Germinal center (tissue), 1 donor: ENCODE measurements at regions not wholly inside any gene's neighbourhood (a gene's known extent, or its start where the extent isn't known, plus 50 kb on each side); places are given as distances from the start of the nearest gene placed in this dataset.

ENCODE experiments used
- DNase-seq: peaks from one replicate; pipeline ENCODE4 v3.0.0; 2012; ENCODE audit warnings: mixed read lengths, low spot score

DNA sequence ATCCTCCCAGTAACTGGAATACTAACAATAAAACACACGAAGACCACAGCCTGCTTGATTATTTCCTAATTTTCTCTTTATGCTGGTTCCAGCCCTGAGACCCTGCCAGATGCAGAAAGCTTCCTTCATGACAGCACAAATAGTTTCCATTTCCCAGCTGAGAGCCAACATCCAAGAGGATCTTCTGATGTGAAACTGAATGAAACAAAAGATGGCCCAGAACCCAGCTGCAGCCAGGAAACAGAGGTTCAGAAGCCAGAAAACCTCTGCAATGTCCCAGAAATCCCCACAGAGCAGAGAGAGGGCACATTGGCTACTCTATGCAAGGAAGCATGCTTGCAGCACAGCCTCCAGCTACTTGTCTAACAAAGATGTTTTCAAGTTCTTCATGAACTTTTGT lies 61.8 kb upstream of the PLEKHG1 start:
- no peak for DNase-seq

DNA sequence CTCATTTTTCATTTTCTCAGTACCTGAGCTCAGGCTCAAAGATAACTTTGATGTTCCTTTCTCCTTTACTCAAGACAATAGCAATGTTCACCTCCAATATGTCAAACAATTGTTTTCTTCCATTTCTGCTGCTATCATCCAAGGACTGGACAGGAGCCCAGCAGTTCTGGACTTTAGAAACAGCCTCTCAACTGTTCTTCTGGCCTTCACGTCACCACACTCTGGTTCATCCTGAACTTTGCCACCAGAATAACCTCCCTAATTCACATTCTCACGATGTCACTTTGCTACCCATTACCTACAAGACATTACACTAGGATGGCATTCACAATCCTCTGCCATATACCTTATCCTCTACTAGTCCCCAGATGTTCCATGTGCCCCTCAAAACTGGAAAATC lies 60.6 kb upstream of the PLEKHG1 start:
- no peak for DNase-seq

DNA sequence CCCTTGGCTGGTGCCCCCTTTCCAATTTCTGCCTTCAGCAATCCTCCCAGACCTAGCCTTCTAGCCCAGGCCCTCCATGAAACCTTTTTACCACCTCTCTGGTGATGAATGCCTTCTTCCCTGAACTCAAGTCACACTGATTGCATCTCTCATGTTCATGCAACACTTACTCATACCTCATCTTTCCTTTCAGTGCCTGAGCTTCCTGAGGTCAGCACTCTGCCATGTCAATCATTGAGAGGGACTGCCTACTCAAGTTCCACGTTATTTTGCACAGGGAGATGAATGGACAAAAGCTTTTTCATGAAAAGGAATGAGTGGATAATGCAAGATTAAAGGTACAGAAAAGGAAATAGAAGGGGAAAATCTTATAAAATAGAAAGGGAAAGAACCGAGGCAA lies 60.1 kb upstream of the PLEKHG1 start:
- DNase-seq: no peak

DNA sequence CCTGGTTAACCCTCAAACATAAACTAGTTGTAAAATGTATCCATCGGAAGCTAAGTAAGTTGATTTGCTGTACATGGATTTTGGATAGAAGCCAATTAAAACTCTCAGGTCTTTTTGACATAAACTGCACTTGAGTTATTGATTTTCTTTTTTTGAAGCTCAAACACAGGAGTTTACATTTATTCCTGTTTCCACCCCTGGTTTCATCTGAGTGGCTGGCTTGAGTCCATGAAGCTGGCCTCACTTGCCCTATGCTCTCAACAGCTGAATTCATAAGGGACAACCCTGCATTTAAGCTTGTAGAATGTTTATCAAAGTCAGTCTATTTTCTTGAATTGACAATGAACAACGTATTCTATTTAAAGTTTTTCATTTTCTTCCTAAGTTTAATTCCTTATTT lies 58.1 kb upstream of the PLEKHG1 start:
- no peak for DNase-seq

DNA sequence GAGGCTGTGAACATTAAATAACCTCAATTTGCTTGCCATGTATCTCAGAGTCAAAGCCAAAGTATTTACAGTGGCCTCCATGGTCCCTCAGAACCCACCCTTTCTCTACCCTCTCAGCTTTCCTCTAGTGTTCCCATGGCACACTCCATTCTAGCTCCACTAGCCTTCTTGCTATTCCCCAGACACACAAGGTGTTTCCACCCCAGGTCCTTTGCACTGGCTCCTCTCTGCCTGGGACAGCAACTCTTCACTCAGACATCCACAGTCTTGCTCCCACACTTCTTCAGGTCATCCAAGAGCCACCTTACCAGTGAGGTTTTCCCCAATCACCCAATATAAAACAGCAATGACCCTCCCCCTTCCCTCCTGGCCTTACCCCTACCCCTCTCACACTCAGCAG lies 56.5 kb upstream of the PLEKHG1 start:
- no peak for DNase-seq

DNA sequence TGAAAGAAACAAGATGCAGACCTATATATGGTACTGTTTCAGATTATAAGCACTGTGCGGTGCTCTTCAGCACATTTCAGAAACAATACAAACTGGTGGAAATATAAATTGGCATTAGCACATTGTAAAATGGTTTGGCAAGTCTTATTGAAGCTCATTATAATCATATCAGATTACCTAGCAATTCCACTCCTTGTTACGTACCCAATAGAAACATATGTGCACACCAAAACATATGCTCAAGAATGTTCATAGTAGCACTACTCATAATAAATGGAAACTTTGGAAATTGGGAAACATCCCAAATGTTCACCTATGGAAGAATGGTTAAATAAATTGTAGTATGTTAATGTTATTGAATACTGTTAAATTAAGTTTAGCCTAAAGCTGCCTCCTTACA lies 54.9 kb upstream of the PLEKHG1 start:
- DNase-seq: no peak

DNA sequence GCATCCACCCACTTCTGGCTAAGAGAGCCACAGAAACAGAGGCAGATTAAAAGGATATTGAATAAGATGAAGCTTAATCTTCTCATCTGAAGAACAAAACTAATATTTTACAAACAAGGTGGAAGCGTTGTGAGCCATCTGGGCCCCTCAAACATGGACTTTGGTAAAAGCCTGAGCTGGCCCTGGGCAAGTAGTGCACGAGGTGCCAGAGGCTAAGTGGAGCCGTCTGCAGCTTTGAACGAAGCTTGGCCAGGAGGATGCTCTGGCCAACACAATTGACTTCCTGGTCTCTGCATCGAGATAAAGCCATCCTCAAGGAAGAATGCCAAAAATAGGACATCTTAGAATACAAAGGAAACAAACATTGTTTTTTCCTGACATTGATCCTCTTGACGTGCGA lies 53.2 kb upstream of the PLEKHG1 start:
- no peak for DNase-seq

DNA sequence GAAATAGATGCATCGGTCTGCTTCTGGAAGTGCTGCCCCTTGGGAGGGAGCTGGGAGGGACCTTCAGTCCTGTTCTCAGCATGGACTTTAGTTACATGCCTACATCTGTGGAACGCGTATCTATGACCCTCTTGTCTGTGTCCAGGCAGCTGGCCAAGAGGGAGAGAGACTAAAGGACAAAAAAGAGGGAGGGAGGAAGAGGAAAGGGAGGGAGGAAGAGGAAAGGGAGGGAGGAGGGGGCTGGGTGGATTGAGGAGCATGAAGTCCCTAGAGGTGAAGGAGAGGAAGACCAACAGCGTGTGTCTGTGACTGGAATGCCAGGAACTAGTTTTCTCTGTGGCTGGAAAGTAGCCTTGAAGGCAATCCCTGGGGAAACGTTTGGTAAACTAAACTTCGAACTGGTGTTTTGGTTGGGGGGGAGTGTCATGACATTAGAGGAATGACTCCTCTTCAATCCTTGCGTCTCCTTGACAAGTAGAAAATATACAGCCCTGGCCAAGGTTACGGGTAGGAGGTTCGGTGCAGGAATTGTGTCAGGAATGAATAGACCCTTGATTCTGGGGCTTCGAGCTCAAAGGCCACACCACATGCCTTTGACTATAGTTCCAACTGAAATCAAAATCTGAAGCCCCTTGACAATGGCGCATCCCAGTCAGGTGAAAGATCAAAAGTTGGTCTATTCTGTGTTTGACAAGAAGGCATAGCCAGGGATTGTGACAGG lies 52.0 kb upstream of the PLEKHG1 start:
- DNase-seq: no peak

DNA sequence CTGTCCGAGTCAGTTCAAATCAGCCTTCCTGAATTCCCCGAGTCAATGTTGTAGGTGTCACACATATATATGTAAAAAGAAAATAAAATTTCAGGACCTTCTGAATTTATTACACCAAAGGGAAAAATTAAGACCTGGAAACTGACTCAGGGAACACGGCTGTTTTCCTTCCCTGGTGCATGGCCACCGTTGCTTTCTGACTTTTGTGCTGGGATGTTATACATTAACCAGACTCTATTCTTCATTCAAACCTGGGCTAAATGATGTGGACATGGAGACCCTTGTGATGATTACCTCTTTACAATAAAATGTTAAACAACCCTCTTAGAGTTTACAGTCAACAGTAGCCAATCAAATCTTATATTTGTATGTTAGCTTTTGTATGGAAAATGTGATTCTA lies 51.4 kb upstream of the PLEKHG1 start:
- DNase-seq: no peak

DNA sequence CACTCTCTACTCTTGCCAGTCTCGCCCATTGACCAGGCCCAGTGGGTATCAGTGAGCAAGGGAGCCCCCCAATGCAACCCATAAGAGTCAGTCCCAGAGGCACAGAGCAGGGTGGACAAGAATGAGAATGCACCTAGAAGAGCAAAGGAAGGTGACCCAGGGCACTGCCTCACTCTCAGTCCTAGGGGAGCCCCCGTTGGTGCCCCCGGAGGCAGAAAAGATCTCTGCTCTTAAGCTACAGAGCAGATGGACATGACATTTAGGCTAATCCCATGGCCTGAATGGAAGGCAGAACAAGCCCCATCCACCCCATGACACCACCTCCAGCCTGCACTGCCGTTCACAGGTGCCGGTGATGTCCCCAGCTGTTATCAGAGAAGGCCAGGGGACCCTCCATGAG lies 50.7 kb upstream of the PLEKHG1 start:
- no peak for DNase-seq

DNA sequence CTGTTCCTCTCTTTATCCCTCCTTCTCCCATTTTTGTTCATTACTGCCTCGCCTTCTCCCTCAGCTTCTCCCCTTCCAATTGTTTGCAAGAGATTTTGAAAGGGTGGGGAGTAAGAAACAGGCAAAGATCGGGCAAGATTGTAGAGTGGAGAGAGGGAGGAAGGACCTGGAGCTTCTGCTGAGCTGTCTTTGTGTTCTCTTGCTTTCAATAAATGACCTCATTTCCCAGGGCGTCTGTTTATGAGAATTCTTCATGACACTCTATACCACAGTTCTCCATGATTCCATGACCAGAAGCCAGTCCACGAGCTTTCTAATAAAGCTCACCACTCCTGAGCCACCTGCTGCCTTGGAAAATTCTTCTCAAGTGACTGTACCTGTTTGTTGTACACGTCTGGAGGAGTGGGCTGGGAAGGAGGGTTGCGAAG lies 50.0 kb upstream of the PLEKHG1 start:
- DNase-seq: no peak
